Omental fat pad (tissue), 3 donors: ENCODE measurements at regions not wholly inside any gene's neighbourhood (a gene's known extent, or its start where the extent isn't known, plus 50 kb on each side); places are given as distances from the start of the nearest gene placed in this dataset.
"Not testable (repeated sequence)": the region's sequence is repeated elsewhere in the genome, so short reads cannot be mapped to it uniquely, and the experiment has no call there.

ENCODE experiments used
- ATAC-seq: fragments of 150-250 bp; one replicate; pipeline ENCODE4 v1.9.1; 2016; ENCODE audit warnings: mild to moderate bottlenecking, moderate library complexity; ENCODE audit not compliant: low FRiP score
- DNase-seq: peaks from one replicate; pipeline ENCODE4 v3.0.0-alpha.2; 2019; ENCODE audit warnings: low spot score
- TF ChIP-seq, protein P1 (sequence below), 3 donors: fragments of 450-650 bp; IDR thresholded peaks; one replicate each; pipeline ENCODE4 v1.5.1; 2016 to 2017; ENCODE audit warnings: antibody characterized with exemption in 3 of 3, mild to moderate bottlenecking in 3 of 3, moderate library complexity in 2 of 3

DNA sequence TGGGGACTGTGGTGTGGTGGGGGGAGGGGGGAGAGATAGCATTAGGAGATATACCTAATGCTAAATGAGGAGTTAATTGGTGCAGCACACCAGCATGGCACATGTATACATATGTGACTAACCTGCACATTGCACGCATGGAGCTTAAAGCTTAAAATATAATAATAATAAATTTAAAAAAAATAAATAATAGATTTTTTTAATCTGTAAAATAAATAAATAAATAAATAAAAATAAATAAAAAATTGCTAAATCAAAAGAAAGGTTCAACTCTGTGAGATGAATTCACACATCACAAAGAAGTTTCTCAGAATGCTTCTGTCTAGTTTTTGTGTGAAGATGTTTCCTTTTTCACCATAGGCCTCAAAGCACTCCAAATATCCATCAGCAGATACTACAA, 1793.7 kb downstream of the UQCRFS1 start:
- not testable (repeated sequence) for DNase-seq, ATAC-seq

- TF ChIP-seq, protein P1, sequence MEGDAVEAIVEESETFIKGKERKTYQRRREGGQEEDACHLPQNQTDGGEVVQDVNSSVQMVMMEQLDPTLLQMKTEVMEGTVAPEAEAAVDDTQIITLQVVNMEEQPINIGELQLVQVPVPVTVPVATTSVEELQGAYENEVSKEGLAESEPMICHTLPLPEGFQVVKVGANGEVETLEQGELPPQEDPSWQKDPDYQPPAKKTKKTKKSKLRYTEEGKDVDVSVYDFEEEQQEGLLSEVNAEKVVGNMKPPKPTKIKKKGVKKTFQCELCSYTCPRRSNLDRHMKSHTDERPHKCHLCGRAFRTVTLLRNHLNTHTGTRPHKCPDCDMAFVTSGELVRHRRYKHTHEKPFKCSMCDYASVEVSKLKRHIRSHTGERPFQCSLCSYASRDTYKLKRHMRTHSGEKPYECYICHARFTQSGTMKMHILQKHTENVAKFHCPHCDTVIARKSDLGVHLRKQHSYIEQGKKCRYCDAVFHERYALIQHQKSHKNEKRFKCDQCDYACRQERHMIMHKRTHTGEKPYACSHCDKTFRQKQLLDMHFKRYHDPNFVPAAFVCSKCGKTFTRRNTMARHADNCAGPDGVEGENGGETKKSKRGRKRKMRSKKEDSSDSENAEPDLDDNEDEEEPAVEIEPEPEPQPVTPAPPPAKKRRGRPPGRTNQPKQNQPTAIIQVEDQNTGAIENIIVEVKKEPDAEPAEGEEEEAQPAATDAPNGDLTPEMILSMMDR (IDR thresholded peaks at IDR 0.05) = no peak
- DNase-seq = no peak
- ATAC-seq = no peak
Observed at GRCh38 chr19:27393591-27393990, 1819.4 kb downstream of the UQCRFS1 start.

GRCh38 chr19:27392027-27392632, 1820.8 kb downstream of the UQCRFS1 start:
- DNase-seq = no peak
- ATAC-seq = peak; percentile 25

DNA sequence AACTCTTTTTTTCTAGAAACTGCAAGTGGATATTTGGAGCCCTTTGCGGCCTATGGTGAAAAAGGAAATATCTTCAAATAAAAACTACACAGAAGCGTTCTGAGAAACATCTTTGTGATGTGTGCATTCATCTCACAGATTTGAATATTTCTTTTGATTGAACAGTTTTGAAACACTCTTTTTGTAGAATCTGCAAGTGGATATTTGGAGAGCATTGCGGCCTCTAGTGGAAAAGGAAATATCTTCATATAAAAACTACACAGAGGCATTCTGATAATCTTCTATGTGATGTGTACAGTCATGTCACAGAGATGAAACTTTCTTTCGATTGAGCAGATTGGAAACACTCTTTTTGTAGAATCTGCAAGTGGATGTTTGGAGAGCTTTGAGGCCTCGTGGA, 1833.6 kb downstream of the UQCRFS1 start:
- not testable (repeated sequence) for DNase-seq, ATAC-seq

More at GRCh38 chr19:27392027-27392632, 1820.8 kb downstream of the UQCRFS1 start:
- TF ChIP-seq, protein P1 (IDR thresholded peaks at IDR 0.05) = no peak

DNA sequence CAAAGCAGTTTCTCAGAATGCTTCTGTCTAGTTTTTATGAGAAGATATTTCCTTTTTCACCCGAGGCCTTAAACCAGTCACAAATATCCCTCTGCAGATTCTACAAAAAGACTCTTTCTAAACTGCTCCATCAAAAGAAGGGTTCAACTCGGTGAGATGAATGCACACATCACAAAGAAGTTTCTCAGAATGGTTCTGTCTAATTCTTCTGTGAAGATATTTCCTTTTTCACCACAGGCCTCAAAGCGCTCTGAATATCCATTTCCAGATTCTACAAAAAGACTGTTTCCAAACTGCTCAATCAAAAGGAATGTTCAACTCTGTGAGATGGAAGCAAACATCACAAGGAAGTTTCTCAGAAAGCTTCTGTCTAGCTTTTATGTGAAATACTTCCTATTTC, 1843.3 kb downstream of the UQCRFS1 start:
- ATAC-seq = not testable (repeated sequence)

DNA sequence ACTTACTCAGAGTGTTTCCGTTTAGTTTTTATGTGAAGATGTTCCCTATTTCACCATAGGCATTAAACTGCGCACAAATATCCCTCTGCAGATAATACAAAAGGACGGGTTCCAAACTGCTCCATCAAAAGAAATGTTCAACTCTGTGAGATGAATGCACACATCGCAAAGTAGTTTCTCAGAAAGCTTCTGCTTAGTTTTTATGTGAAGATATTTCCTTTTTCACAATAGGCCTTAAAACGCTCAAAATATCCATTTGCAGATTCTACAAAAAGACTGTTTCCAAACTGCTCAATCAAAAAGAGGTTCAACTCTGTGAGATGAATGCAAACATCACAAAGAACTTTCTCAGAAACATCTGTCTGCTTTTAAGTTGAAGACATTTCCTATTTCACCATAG, 1850.5 kb downstream of the UQCRFS1 start:
- not testable (repeated sequence) for DNase-seq, ATAC-seq

More for the DNA sequence above, 1843.3 kb downstream of the UQCRFS1 start:
- not testable (repeated sequence) for DNase-seq

DNA sequence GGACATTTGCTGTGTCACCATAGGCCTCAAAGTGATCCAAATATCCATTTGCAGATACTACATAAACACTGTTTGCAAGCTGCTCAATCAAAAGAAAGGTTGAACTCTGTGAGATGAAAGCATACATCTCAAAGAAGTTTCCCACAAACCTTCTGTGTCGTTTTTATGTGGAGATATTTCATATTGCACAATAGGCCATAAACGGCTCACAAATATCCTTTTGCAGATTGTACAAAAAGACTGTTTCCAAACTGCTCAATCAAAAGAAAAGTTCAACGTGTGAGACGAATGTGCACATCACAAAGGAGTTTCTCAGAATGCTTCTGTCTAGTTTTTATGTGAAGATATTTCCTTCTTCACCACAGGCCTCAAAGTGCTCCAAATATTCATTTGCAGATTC, 1857.4 kb downstream of the UQCRFS1 start:
- ATAC-seq = not testable (repeated sequence)

More for the DNA sequence above, 1857.4 kb downstream of the UQCRFS1 start:
- DNase-seq = not testable (repeated sequence)
